Ascending aorta (tissue), 2 donors: ENCODE measurements at regions not wholly inside any gene's neighbourhood (a gene's known extent, or its start where the extent isn't known, plus 50 kb on each side); places are given as distances from the start of the nearest gene placed in this dataset.

Experiments used
- DNase-seq, 2 donors: peaks; one replicate each; pipeline ENCODE4 v3.0.0-alpha.2; 2019; ENCODE audit warnings: low spot score in 2 of 2
- H3K27ac ChIP-seq, 2 donors: fragments of 200-600 bp; sonication (generic); one replicate each; pipeline ENCODE4 v1.5.1; 2016 to 2017; ENCODE audit warnings: mild to moderate bottlenecking in 1 of 2
- H3K27me3 ChIP-seq: fragments of 200-600 bp; sonication (generic); one replicate; pipeline ENCODE4 v1.5.1; 2017
- H3K36me3 ChIP-seq, 2 donors: fragments of 200-600 bp; sonication (generic); one replicate each; pipeline ENCODE4 v1.5.1; 2016
- H3K4me1 ChIP-seq, 2 donors: fragments of 200-600 bp; sonication (generic); one replicate each; pipeline ENCODE4 v1.5.1; 2016 to 2017; ENCODE audit warnings: mild to moderate bottlenecking in 1 of 2
- H3K4me3 ChIP-seq, 2 donors: fragments of 200-600 bp; sonication (generic); one replicate each; pipeline ENCODE4 v1.5.1; 2016 to 2017; ENCODE audit warnings: mild to moderate bottlenecking in 1 of 2
- H3K9me3 ChIP-seq, 2 donors: fragments of 200-600 bp; sonication (generic); one replicate each; pipeline ENCODE4 v1.5.1; 2016
- CTCF ChIP-seq, 3 experiments: fragments of 200-600 bp in 2 of 3; fragments of 450-650 bp in 1 of 3; sonication (generic) in 2 of 3; IDR thresholded peaks; one replicate each; pipeline ENCODE4 v1.5.1; 2016 to 2019; ENCODE audit warnings: antibody characterized with exemption in 3 of 3, mild to moderate bottlenecking in 1 of 3, moderate library complexity in 1 of 3
- intact Hi-C: fragments of 100-400 bp; cut with DNase I; formaldehyde crosslinking; loops from one replicate; pipeline ENCODE4 v1.15.1; 2023

DNA sequence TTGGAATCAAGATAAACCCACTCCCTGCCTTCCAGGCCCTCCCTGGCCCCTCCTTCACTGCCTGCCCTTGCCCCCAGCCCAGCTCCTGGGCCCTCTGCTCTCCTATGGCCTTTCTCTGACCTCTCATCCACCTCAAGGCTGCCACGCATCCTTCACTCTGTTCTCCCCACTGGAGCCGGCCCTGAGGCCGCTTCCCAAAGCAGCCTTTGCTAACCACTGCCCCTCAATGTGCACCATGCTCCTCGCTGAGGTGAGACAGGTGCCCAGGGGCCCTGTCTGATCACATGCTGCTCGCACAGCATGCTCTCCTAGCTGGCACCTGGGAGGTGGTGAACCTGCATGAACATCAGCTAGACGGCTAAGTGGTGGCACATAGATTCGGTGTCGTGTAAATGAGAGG, 138.5 kb upstream of the RET start:
- intact Hi-C loops: no loop called here
- H3K27me3 ChIP-seq: peaks cover 2% of the 10 kb centered on the region
- no peak for DNase-seq

GRCh38 chr10:42939237-42939636, 137.6 kb upstream of the RET start:
- intact Hi-C loops: no loop called here
- Histone ChIP-seq H3K9me3 (no peaks in the 10 kb centered on the region), H3K4me3 (no peak overlapping the region), H3K27me3 (no peaks in the 10 kb centered on the region), H3K27ac (no peak overlapping the region), H3K4me1 (no peaks in the 10 kb centered on the region), H3K36me3 (no peaks in the 10 kb centered on the region)
- no peak for DNase-seq
- no peak for TF ChIP-seq CTCF (IDR thresholded peaks at IDR 0.05)

More for the DNA sequence above, 138.5 kb upstream of the RET start:
- no peak for TF ChIP-seq CTCF (IDR thresholded peaks at IDR 0.05)
- Histone ChIP-seq H3K4me3 (no peak overlapping the region), H3K36me3 (no peaks in the 10 kb centered on the region), H3K9me3 (no peaks in the 10 kb centered on the region), H3K27ac (no peak overlapping the region), H3K4me1 (no peaks in the 10 kb centered on the region)

GRCh38 chr10:42939685-42940366, 137.0 kb upstream of the RET start:
- Histone ChIP-seq H3K9me3 (no peaks in the 10 kb centered on the region), H3K27me3 (no peaks in the 10 kb centered on the region), H3K4me1 (no peaks in the 10 kb centered on the region), H3K27ac (no peak overlapping the region), H3K36me3 (no peaks in the 10 kb centered on the region), H3K4me3 (no peak overlapping the region)
- intact Hi-C loops: no loop called here
- no peak for TF ChIP-seq CTCF (IDR thresholded peaks at IDR 0.05)
- no peak for DNase-seq

GRCh38 chr10:42940487-42941294, 136.2 kb upstream of the RET start:
- no peak overlapping the region for H3K4me3 ChIP-seq
- no peaks in the 10 kb centered on the region for H3K9me3 ChIP-seq
- intact Hi-C loops: no loop called here
- no peaks in the 10 kb centered on the region for H3K36me3 ChIP-seq
- TF ChIP-seq CTCF (IDR thresholded peaks at IDR 0.05): no peak
- no peak overlapping the region for H3K27ac ChIP-seq
- no peaks in the 10 kb centered on the region for H3K4me1 ChIP-seq
- peak in 1 of 2 donors; percentile 43 for DNase-seq
- no peaks in the 10 kb centered on the region for H3K27me3 ChIP-seq

DNA sequence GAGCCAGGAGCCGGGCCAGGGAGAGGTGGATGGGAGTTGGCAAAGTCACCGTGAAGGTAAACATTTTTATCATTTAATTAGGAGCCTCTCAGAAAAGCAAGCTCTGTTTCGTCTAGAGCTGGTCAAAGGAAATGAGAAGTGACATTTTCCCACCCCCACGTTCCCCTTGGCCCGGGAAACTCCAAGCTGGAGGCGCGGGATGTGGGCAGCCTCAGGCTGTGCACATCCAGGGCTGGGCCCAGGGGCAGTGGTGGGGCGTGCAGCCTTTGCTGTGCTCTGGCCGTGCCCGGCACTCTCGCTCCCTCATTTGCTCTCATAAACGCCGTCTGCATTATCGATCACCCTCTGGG, 135.6 kb upstream of the RET start:
- intact Hi-C loops: no loop called here
- Histone ChIP-seq H3K36me3 (no peaks in the 10 kb centered on the region), H3K4me1 (no peaks in the 10 kb centered on the region), H3K27me3 (no peaks in the 10 kb centered on the region), H3K4me3 (no peak overlapping the region), H3K27ac (no peak overlapping the region), H3K9me3 (no peaks in the 10 kb centered on the region)
- DNase-seq: peak in 1 of 2 donors; percentile 31
- no peak for TF ChIP-seq CTCF (IDR thresholded peaks at IDR 0.05)
